CD4-positive, alpha-beta T cell treated with Interleukin-4 for 4 hours (primary cell): ENCODE measurements at regions not wholly inside any gene's neighbourhood (a gene's known extent, or its start where the extent isn't known, plus 50 kb on each side); places are given as distances from the start of the nearest gene placed in this dataset.

Experiments
- DNase-seq: peaks from one replicate; pipeline ENCODE4 v3.0.0-alpha.2; 2020

DNA sequence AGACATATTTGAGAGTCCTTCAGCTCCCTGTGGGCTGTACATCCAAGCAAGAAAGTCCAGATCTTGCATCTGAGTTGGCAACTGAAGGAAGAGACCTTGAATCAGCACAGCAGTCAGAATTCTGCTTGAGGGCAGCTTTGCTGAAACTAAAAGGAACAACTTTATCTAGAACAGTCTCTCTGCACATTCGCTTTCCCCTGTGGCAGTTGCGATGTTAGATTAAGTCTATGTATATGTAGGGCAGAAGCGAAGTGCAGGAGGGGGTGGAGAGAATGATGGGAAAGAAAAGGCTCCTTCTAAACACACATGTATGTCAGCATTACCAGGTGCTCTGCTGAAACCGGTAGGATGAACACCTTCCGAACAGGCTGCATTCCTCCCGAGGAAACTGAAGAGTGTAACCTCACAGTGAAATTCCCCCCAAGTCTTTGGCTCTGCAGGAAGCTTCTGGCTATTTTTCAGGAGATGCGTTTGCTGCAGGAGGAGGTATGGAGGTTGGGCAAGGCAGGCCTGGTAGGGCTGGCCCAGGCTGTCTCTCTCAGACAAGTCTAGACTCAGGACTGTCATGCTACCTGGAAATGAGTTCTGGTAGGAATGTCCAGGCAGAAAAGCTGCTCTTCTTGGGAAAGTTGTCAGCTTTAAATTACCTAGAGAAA lies 70.0 kb upstream of the ATL2 start:
- DNase-seq: no peak

DNA sequence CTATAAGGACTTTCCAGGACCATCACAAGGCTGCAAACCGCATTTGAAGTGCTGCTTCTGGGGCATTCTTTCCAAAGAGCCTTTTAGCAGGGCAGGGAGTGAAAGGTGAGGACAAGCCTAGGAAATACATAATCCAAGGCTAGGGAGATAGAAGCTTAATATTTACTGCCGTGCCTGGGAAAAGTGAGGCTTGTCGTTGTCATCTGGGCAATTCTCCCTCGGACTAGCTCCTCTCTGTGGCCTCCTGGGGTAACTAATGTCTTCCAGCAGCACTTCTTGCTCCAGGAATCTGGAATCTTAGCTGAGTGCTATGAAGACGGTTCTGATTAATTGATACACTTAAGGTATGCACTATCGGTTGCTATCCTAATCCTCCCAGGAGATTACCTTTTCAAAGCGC lies 69.3 kb upstream of the ATL2 start:
- no peak for DNase-seq

DNA sequence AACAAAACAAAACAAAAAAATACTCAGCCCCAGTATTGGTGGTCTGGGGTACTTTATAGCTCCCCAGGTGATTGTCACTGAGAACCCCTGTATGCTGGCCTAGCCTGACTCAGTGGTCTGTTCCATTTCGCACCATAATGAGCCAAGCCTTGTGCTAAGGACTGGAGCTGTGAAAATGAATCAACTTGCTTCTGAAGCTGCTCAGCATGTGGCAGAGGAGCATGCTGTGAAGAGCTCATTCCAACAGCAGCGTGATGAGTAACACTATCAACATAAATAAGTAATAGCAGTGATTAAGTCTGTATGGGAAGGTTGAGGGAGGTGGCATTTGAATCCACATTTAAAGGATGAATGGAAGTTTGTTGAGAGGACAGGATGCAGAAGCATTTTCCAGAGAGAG lies 67.2 kb upstream of the ATL2 start:
- no peak for DNase-seq

DNA sequence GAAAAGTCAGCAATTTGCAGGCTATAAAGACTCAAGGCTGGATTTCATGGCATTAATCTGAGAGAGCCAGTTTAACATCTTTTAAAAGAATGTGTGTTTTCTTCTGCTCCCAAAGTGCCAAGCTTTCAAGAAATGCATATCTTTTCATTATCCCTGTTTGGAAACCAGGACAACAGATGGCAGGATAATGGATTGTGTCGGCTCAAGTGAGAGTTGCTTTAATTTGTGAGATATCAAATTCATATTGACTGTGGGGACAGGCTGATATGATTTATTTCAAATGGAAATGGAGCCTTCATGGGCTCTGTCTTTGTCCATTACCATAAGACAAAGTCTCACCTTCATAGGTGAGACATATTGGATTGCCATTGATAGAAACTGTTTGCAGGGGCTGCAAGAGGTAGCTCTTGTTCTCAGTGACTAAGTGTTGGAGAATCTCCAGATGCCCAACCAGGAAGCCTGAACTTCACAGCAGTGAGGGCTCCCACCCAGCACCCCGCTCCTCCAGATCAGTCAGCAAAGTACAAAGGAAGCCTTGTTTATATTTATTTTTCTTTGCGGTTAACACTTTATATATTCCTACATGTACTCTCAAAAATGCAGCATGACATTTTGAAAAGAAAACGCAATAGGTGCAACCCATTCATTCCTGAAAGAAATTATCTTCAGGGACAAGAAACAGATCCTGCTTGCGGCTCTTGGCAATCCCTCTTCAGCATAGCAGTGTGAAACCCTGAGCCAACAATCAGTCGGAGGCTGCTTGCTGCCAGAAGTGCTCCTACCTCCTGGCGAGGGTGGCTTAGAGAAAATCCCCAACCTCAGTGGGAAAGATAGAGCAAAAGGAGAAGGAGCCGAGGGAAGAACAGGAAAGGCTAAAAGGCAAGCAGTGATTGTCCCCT lies 65.8 kb upstream of the ATL2 start:
- DNase-seq: no peak

DNA sequence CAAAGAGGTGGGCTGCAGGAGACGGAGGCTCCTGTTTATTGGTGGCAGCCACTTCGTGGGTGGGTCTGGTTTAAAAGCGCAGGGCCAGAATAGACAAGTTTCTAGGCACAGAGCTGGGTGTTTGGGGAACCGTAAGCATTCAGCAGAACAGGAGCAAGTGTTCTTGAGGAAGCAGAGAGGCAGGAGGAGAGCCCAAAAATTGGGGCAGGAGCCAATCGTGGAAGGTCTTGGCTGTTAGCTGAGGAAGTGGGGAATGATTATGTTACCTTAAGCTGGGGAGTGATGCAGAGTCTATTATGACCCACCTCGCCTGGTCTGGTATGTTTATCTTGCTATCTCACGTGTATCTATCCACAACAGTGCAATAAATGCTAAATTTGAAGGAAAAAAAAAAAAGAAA lies 64.3 kb upstream of the ATL2 start:
- DNase-seq: no peak

DNA sequence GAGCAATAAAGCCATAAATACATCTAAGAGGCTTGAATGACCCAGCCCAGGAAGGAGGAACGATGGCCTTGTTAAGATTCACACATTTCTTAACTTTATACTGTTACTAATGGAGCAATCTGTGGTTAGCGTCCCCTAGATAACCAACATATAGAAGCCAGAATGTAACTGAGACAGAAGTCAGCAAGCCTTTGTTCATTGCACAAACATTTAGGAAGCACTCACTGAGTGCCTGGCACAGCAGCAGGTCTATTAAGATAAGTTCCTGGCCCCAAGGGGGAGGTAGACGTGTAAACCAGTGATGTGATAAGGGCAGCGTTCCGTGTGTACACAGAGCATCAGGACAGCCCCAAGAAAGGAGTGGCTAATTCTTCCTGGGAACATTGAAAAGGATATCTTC lies 63.6 kb upstream of the ATL2 start:
- no peak for DNase-seq

DNA sequence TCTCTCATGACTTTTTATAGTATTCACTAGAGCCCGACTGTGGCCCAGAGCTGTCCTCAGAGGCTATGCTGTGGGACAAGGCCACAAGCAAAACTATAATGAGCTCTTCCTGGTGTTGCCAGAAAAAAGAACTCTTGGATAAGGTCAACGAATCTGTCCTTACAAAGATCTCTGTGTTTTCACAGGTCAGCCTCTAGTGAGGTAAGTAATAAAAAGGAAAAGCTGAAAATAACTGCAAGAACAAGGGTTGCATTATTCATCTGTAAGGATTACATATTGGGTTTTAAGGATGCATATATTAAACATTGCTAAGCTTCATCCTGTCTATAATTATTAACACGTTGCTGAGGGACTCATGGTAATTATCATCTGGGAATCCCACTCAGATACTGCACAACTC lies 62.8 kb upstream of the ATL2 start:
- no peak for DNase-seq

DNA sequence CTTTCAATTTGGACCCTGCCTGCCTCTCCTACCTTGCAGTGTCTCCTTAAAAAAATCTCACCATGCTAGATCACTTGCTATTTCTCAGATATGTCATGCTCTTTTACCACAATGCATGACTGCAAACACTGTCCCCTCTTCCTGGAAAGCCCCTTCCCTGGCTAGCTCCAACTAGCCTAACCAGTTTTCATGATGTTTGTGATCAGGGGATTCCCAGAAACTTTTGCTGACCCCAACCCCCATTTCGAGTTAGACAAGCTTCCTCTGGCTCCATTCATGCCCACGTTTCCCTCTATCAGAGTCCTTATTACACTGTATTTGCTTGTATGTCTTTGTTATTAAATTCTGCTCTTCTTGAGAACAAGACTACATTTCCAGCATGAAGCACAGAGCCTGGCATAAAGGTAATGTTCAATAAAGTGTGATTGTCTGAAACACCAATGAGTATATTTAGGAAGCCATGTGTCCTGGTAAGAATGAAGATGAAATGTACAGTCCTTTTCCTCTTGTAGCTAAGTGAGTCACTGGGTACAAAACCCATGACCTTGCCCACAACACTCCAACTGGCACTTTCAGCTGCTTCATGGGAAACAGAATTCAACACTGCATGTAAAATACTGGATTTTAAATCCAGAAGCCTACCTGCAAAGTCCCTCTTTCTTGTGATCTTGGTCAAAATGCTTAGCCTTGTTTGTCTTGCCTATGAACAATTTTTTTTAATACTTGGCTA lies 62.0 kb upstream of the ATL2 start:
- DNase-seq: no peak

DNA sequence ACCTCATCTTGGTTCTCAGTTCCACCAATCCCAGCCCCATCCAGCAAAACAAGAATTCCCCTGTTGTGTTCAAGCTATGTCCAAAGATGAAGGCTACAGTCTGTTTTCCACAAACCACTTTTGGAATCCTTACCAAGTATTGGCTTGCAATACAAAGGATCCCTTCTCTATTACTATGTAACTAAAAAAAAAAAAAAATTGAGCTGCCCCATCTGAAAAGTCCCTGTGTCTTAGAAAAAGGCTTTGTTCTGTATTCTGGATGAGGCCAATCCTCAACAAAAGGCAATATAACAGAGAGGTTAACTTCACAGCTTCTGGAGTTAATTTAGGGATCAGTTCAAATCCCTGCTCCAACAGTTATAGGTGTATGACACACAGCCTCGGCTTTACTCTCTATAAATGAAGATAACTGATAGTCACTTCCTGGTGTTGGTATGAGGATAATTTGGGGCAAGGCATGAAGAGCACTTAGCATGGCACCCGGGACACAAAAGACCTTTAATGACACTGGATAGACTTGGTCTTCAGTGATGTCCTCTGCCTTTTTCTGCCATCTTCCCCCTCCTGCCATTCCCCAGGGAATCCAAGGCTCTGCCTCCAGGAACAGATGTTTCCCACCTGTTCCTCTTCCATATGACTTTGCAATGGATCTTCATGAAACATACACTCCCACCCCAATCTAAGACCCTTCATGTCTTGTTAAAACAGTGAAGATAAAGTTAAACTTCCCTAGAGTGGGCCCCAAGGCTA lies 61.2 kb upstream of the ATL2 start:
- DNase-seq: no peak

DNA sequence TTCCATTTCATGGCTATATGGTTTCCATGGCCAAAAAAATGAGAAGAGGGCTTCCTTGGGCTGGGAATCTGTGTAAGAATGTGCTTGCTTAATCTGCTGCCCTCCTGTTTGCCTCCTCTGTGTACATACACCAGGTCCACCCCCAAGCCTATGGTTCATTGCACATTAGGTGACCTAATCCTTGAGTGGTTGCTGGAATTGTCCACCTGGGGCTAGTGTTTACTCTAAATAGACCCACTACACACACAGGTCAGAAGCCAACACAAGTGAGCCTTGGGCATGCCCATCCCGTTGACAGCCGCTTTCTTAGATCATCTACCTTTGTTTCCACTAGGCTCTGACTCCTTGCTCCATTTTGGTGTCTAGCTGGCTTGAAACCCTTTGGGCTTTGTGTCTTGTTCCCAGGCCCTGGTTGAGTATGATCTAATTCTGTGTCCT lies 59.2 kb upstream of the ATL2 start:
- DNase-seq: no peak

DNA sequence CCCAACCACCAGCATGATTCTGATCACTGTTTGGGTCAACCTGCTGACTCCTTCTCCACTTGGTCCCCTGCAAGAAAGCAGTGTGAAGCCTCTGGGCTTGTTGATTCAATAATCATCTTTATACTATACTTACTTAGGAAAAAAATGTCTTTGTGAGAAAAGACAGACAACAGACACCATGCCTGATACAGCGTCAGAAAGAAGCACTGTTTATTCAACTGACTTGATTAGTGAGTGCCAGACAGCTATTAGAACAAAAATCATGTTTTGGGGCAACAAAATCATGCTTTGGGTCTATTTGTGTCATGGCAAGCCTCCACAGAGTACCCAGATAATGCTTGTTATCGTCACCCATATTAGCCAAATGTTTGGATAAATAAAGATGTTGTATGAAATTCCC lies 58.7 kb upstream of the ATL2 start:
- DNase-seq: no peak

DNA sequence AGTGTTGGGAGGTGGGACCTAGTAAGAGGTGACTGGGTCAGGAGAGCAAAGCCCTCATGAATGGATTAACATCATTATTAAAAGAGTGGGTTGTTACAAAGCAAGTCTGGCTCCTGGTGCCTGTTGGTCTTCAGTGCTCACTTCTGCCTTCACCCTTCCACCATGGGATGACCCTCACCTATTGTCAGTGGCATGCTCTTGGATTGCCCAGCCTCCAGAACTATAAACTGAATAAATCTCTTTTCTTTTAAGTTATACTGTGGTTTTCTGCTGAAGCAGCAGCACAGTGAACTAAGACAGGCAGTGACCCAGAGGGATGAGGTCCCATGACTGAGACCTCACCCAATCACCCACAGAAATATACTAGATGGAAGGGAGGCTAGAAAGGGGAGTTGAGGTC lies 57.5 kb upstream of the ATL2 start:
- no peak for DNase-seq

DNA sequence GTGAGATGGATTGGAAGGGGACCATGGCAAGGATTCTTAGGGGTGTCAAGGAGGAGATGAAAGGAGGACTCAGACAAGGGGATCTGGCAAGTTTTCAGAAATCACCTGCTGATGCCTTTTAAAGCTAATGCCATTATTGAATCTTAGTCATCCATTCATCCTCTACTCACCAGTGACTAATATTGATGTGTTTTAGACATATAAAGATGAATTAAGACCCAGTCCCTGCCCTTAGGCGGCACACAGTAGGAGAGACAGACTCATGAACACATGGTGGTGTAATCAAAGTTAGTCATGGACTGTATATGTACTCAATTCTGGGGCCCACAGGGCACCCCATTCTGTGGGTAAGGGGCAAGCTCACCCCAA lies 56.5 kb upstream of the ATL2 start:
- no peak for DNase-seq

DNA sequence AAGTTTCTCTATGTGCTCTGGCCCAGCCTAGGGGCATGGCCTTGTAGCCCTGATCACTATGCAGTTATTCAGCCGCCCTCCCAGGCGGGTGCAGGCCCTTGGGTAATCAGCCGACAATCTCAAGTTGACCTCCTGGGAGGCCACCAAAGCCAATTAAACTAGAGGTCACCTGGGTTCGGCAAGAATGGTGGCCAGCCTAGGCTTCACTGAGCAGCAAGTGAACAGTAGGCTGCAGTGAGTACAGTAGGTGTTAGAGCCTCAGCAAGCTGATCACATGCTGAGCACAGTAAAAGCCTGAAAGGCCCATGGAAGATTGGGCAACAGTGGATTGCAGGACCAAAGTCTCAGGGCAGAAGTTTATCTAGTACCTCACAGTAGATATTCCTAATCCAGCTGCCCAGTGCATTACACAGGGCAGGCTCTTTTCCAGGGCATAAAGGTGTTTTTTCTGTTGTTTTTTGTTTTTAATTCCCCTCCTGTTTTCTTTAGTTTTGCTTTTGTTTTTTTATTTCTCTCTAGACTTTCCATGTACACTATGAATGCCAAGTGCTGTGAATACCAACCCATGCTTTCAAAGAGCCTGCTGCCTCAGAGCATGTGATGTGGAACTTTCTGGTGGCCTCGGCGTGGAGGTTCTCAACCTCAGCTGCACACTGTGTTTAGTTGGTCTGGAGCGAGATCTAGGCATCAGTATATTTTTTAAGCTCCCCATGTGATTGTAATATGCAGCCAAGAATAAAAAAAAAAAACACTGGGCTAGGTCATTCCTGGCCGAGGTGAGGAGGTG lies 55.9 kb upstream of the ATL2 start:
- no peak for DNase-seq

DNA sequence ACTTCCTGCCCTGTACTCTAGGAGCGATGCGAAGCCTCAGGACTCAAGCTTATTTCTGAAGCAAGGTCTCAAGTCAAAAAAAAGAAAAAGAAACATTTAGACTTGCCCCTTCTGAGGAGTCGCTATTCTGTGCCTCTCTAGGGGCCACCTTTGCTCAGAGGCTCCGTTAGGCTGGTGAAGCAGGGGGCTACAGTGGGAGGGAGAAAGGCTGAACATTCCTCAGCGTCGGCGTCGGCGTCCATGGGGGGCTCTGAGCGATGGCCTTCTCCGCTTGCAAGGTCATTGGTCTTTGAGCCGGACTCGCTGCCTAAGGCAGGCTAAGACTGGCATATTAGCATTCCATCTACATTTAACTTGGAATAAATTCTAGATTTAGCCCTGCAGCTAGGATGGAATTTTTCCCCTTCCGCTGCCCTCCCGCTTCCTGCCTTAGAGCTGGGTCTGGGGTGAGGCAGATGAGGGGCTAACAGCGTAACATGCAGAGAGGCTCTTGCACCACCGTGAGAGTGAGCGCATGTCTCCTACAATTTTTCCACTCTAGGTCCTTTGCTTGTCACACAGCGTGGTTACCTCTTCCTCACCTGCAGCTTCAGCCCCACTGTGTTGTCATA lies 53.6 kb upstream of the ATL2 start:
- no peak for DNase-seq

DNA sequence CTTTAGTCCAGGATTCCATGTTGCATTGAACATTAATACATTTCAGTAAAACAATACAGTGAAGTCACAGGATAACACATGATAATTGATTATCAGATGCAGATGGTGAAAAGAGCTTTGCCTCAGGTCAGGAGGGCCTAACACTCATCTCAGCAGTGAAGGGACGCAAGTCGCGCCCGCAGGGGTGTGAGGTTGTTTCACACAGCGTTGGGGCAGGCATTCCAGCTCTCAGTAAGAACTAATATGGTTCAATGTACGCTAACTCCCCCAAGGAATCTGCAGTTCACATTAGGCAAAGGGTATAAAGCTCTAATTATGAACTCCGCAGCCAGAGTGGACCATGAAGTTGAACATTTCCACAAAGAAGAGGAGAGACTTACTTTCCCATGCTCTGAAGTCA lies 53.1 kb upstream of the ATL2 start:
- DNase-seq: no peak

DNA sequence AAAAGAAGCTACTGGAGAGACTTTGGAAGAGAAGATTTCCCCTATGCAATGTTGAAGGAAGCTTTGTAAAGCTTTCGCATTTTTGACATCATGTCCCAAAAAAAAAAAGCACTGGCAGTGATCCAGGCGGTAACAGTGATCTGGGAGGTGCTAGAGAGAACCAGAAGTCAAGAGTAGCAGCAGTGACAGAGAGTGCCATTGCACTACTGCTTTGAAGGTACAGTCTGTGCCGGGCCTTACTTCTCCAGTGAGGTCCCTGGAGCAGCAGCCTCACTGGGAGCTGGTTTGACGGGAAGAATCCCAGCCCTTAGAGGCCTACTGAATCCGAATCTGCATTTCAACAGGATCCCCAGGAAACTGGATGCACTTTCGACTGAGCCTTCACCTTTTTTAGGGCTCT lies 50.9 kb upstream of the ATL2 start:
- DNase-seq: no peak

DNA sequence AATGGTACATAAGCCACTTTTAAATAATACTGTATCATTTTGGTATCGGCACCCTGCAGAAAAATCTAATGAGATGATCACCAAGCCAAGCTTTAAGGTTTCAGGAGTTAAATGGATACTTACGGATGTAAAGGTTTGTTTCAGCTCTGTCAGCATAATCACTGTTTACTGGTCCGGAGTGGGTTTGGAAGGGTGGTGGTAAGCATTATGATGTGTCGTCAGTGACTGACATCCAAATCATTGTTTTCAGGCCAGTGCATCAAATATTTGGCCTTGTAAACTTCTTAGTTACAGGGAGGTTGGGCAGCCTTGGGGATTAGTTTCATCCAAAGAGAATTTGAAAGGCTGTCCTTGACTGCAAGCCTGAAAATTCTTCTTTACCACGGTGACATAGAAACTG lies 50.0 kb upstream of the ATL2 start:
- no peak for DNase-seq
